ENCODE measurements at regions not wholly inside any gene's neighbourhood (a gene's known extent, or its start where the extent isn't known, plus 50 kb on each side); places are given as distances from the start of the nearest gene placed in this dataset.

GRCh38 chr18:65025756-65026155, 725.1 kb upstream of the CDH7 start:
- no peak for DNase-seq (ENCODE audit: low spot score)
- no peak for TF ChIP-seq CTCF (IDR thresholded peaks at IDR 0.05; ENCODE audit: extremely low read depth, missing control alignments)

- TF ChIP-seq CTCF (IDR thresholded peaks at IDR 0.05; ENCODE audit: extremely low read depth, missing control alignments), result no peak
- DNase-seq (ENCODE audit: low spot score), result no peak
Measured at GRCh38 chr18:65021021-65021420, 729.8 kb upstream of the CDH7 start.

GRCh38 chr18:65018184-65018583, 732.6 kb upstream of the CDH7 start:
- TF ChIP-seq CTCF (IDR thresholded peaks at IDR 0.05; ENCODE audit: extremely low read depth, missing control alignments), result no peak
- no peak for DNase-seq (ENCODE audit: low spot score)

- TF ChIP-seq CTCF (IDR thresholded peaks at IDR 0.05; ENCODE audit: extremely low read depth, missing control alignments), result no peak
- no peak for DNase-seq (ENCODE audit: low spot score)
Measured at GRCh38 chr18:65017372-65017760, 733.4 kb upstream of the CDH7 start.

GRCh38 chr18:65016631-65017371, 734.0 kb upstream of the CDH7 start:
- TF ChIP-seq CTCF (IDR thresholded peaks at IDR 0.05; ENCODE audit: extremely low read depth, missing control alignments), result no peak
- DNase-seq (ENCODE audit: low spot score), result no peak

GRCh38 chr18:64994370-64994769, 756.4 kb upstream of the CDH7 start:
- DNase-seq (ENCODE audit: low spot score), result no peak
- TF ChIP-seq CTCF (IDR thresholded peaks at IDR 0.05; ENCODE audit: extremely low read depth, missing control alignments), result no peak

- no peak for DNase-seq (ENCODE audit: low spot score)
- TF ChIP-seq CTCF (IDR thresholded peaks at IDR 0.05; ENCODE audit: extremely low read depth, missing control alignments), result no peak
Measured at GRCh38 chr18:64993695-64994094, 757.1 kb upstream of the CDH7 start.

All from GM20000 (cell line).